ENCODE measurements at regions not wholly inside any gene's neighbourhood (a gene's known extent, or its start where the extent isn't known, plus 50 kb on each side); places are given as distances from the start of the nearest gene placed in this dataset.

DNA sequence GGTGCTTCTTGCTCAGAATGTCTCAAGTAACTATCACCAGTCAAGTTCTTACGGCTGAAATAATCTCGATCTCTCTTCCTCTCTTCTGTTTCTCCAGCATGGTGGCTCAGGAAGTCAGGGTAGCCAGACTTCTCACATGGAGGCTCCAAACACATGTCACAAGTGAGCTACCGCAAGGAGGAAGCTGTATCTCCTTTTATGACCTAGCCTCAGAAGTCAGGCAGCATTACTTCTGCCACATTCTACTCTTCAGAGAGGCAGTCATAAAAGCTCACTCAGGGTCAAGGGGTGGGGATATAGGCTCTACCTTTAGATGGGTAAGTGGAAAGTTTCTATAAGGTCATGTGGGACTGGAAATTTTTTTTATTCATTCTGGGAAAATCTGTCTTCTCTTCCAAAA is 86.6 kb upstream of the NEO1 start:
- DNase-seq: no peak

DNA sequence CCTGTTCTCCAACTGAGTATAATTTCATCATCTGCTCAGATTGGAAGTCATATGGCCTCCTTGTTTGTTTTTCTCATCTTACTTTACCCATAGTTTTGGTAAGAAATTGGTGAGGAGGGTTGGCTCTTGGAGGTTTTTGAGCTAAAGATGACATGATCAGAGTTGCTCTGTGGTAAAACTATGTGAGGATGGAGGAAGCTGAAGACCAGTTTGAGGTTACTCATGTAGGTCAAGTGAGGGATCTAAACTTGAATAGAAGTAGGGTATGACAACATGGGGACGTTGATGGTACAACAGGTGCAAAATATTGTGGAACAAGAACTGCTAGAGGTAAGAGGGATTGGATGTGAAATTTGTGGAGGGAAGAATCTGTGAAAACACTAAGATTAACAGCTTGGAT is 87.7 kb upstream of the NEO1 start:
- DNase-seq: no peak

DNA sequence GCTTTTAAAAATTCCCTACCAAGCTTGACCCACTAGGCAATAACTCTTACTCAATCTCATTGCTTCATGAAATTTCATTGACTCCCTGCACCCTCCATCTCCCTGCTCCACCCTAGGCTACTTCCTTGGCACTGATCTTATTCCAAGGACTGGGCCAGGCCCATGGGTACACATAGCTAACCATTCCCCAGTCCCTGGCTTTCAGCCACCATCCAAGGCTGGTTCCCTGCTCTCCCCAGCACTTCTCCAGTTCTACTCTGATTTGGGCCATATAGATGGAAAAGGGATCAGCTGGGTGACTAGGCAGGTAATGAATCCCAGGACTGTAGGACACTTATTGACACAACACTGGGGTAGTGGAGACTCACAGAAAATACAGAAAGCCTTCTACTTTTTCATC is 88.1 kb upstream of the NEO1 start:
- no peak for DNase-seq

DNA sequence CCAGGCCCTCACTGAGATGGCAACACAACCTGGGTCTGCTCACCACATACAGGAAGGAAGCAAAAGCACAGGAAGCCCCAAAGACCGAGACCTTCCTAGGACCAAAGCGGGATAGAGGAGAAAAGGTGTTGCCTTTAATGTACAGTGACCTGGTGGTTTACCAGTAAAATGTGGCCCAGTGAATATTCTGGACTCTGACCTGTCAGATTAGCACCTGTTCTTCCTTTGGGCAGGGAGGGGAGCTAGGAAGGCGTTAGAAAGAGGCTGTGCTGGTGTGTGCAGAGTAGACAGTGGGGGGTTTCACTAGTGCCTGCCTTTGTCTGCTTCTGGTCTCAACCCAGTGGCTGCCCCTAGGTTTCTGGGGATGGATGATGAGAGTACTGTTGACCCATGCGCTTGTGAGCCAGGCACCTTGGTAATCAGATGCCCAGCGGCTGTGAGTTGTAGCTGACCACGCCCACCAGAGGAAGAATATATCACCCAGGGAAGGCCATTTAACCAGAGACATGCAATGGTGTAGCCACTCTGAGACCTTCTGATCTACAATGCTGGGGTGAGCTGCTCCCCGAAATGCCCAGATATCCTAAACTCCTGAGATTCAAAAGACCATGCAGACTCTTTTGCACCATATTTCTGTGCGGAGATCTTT is 90.1 kb upstream of the NEO1 start:
- DNase-seq: no peak

DNA sequence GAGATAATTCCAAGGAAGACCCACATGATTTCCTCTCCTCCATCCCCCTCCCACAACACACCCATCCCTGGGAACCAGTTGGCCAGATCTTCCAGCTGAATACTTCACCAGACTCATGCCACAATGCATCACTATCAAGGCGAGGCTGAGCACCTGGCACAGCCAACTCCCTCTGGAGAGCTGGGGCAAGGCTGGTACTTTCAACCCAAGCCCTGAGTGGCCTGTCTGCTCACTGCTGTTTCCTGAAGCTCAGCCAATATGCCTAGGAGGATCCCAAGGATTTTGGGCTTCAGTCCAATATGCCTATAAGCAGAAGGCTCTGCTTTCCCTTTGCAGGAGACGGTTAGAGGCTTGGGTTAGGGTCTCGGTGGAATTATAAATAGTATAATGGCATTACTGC is 90.9 kb upstream of the NEO1 start:
- DNase-seq: no peak

DNA sequence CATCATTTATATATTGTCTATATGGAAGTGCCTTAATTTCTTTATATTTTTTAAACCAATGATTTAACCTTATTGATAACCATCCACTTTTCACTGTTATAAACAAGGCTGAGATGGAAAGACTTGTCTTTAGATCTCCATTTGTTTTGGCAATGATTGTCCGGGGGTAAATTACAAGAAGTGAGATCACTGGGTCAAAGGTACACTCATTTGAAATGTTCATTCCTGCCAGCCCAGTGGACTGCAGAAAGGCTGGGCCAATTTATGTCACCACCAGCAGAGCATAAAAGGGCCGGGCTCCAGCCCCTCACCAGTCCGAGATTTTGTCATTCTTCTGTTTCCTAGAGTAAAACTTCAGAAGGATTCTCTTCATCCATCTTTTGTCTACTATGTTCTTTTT is 93.6 kb upstream of the NEO1 start:
- DNase-seq: no peak

DNA sequence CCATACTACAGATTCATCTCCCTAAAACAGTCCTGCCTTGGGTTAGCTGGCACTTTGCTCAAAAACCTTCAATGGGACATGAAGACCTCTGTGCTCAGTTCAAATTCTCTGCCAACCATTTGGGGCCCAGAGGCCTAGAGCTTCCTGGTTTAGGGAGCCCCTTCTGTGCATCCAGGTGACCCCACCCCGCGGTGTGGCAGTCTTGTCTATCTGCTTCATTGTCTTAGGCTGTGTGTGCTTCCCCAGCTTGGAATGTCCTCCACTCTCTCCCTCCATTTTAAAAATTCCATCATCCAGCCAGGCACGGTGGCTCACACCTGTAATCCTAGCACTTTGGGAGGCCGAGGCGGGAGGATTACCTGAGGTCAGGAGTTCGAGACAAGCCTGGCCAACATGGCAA is 99.0 kb upstream of the NEO1 start:
- no peak for DNase-seq

DNA sequence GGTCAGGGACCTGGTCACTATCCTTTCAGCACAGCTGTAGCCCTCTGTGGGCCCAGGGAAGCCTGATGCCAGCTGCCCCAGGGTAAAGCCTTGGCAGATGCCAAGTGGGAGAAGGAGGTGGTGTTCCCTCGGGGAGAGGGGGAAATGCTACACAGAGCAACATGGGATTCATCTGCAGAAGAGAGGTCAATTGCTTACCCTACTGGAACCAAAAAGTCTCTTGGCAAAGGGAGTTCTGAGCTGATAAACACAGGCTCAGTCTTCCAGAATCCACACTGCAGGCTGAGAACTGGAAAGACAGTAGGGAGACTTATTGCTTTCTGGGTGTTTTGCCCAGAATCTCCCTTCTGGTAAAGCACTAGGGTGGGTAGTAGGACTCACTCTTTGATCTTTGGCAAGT is 100.1 kb upstream of the NEO1 start:
- no peak for DNase-seq

DNA sequence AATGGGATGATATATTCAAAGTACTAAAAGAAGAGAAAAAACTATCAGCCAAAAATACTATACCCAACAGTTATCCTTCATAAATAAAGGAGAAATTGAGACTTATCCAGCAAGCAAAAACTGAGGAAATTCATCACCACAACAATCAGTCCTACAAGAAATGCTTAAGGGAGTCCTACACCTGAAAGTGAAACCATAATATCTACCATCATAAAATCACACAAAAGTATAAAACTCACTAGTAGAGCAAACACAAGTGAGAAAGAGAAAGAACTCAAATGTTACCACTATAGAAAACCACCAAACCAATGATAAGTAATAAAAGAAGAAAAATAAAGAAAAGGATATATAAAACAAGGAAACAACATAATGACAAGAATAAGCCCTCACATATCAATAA is 103.6 kb upstream of the NEO1 start:
- DNase-seq: no peak

DNA sequence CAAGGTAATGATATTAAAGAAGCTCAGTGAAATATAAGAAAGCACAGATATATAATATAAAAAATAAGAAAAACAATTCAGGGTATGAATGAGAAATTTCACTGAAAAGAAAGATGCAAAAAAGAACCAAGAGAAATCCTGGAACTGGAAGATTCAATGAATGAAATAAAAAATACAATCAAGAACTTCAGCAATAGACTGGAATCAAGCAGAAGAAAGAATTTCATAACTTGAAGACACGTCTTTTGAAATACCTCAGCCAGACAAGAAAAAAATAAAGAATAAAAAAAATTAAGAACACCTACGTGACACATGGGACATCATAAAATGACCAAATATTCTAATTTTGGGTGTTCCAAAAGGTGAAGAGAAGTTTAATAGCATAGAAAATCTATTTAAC is 104.6 kb upstream of the NEO1 start:
- DNase-seq: no peak

DNA sequence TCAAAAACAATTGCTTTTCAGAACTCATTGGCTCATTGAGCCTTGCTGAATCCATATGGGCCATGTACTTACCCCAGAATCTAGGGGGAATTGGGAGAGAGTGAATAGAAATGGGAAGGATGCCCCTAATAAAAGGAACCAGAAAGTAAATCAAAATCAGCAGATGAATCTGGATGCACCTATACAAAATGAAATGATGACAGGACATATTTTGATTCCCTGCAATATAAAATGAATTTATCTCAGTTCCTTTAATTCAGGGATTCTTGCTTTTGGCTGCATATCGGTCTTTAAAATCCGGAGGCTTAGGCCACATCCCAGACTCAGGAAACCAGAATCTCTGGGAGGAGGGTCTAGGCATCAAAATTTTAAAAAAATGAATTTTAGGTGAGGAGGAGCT is 107.7 kb upstream of the NEO1 start:
- no peak for DNase-seq

DNA sequence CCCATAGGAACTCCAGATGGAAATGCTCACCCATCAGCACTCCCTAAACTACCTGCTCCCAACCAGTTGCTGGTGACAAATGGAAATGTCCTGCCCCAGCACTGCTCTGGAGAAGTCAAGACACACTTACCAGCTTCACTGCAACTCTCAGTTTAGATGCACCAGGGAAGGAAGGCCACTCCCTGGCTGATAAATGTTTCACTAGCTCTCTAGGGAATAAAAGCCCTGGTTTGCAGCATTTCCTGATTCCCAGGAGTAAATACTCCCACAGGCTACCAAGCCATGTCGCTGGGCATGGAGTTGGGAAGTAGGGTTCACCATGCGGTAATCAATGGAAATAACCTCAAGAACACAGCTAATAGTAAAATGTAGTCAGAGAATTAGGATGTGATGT is 112.0 kb upstream of the NEO1 start:
- no peak for DNase-seq

DNA sequence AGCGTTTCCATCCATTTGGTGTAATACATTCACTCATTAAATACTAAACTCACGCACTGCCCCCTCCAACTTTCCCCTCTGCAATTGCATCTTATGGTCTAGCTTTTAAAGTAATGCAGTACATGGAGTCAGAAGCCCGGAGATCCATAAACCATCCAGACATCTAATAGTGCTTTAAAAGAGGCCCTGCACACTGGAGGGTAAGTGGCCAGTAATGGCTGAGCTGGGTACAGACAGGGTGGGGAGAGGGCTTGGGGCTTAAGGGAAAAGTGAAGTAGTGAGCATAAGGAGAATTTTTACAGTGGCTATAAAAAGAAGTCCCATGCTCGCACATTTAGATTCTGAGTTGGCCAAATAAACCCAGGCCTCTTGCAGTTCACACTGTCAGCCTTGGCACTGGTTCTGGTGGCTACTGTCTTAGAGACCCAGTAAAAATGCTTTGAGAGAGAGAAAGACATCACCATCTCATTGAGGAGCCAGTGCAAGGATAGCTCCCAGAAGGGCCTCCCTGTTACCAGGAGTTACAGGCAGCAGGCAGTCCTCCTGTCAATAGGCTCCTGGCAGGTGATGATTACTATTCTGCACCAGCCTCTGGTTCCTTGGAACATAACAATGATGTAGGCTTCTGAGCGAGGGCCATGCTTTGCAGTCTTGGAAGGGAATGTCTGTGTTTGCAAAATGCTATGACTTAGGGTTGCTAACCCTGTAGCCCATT is 112.6 kb upstream of the NEO1 start:
- DNase-seq: no peak

DNA sequence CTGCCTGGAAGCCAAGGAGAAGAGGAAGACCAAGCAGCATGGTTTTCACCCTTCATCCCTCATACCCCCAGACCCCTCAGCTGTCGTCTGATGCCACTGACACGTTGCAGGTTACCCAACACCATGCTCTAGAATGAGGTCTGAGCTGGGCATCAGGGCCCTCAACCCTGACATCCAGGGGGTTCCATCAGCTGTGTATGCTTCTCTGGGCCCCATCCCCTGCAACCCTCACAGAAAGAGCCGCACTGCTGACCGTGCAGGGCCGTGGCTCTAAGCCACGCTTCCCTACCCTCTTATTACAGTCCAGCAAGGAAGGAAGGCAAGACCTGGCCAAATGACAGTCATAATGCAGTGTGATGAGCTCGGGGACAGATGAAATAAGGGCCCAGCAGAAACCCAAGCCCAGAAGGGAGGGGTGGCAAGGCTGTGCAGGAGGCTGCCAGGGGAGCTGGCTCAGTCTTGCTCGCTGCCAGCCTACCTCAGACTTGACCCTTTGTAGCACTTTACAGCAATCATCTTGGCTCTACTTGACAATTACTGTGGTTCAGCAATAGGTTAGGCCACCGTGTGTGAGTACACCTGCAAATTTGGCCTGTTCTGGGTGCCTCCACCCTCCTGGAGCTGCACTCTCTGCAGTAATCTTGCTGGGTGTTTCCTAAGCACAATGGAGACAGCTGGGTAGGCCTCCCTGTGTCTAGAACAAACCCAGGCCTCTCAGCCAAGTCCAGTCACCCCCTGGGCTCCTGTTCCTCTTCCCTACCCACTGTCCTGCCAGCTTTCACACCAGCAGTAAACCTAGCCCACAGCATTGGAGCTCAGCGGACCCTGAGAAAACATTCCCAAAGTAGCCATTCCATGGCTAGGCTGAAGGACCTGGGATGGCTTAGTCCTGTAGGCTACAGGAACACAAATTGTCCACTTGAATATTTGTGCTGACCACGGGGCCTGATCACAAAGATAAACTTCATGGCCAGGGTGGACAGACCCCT is 115.3 kb upstream of the NEO1 start:
- no peak for DNase-seq

DNA sequence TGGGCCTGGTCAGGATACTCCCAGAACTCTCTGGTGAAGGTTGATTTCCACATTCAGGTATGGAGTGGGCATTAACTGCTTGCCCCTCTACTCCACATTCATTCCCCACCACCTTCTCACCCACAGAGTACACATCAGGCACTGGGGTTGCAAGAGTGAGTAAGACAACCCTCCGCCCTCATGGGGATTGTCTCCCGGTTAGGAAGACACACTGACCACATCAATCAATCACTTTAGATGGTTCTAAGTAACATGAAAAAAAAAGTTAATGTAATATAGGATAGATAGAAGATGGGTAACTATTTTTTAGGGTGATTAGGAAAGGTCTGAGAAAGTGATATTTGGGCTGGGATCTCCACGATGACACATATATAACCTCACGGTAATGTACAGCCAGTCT is 116.0 kb upstream of the NEO1 start:
- no peak for DNase-seq

DNA sequence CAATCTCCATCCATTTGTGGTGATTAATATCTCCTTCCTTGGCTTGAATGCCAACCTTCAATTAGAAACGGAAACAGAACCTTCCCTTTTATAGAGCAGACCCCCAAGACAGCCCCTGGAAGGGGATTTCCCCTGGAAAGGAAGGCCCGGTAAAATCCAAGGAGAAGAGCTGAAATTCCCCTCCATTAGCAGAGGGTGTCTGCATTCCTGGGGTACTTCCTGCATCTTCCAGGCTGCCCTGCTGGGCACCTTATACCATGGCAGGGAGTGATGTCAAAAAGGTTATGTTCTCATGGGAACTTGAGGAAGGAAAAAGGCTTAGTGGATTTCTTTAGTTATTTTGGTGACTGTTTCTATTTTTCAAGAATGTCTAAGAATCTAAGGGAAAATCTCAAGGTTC is 116.7 kb upstream of the NEO1 start:
- no peak for DNase-seq

DNA sequence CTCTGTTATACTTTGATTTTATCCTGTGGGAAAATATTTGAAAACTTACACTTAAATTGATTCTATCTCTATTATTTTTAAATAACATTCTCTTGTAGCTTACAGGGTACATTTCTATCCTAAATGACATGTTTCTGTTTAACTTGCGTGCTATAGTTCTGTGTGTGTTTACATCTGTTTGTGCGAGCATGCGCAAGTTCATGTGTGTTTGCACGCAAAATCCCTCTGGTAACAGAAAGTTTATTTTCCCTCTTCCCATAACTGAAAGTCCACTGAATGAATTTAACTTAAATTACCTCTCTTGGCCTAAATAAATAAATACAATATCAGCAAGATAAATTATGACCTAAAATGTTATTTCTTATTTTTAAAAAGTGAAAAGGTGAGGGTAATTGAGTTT is 117.3 kb upstream of the NEO1 start:
- DNase-seq: no peak

DNA sequence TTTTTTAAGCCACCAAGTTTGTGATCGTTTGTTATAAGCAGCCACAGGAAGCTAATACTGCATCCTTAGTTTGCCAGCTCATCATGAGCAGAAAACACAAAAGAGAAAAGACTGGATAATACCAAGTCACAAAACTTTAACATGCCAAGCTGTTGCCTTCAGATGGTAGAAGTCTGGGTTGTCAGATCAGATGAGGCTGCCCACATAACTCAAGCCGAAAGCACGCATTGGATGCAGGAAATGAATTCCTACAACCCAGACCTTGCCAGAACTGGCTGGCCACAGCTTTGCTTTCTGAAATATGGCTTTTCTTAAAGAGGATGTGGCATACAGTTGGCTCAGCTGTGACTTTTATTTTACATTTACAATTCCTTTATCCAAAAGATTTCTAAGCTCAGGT is 118.3 kb upstream of the NEO1 start:
- no peak for DNase-seq

DNA sequence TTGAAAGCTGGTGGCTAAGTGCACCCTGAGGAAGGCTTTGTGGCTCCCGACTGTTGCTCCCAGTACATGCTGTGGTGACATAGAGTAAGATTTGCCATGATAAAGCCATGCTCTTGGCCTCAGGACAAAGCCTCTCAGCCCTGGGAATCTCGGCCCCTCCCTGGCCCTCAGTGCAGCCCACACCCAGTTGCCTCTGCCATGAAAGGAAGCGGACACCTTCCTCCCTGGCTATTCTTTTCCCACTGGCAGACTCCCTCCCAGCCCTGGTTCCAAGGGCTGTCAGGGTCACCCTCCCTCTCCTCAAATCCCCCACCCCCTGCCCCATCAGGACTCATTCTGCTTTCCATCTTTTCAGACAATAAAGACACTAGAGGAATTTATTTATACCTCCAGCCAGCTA is 119.8 kb upstream of the NEO1 start:
- DNase-seq: no peak

DNA sequence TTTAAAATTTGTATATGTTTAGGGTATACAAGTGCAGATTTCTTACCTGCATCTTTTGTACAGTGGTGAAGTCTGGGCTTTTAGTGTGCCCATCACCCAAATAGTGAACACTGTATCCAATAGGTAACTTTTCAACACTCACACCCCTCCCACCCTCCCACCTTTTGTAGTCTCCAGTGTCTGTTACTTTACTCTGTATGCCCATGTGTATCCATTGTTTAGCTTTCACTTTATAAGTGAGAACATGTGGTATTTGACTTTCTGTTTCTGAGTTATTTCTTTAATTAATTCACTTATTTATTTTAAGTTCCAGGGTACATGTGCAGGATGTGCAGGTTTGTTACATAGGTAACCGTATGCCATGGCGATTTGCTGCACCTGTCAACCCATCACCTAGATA is 124.8 kb upstream of the NEO1 start:
- DNase-seq: no peak

DNA sequence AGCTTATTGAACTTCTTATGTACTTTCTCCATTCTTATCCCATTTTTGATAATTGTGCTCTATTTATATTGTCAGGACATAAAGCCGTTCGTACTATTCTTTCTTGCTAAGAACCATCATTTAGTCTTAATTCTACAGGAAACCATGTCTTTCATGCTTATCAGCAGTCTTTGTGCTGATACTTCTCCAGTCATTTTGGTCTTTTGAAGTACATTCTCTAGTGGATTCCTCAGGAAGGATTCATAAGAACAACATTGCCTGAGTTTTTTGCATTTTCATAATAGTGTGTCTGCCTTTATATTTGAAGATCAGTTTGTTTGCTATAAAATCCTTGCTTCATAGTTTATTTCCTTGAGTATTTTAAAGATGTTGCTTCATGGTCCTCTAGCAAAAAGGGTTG is 126.6 kb upstream of the NEO1 start:
- DNase-seq: no peak

DNA sequence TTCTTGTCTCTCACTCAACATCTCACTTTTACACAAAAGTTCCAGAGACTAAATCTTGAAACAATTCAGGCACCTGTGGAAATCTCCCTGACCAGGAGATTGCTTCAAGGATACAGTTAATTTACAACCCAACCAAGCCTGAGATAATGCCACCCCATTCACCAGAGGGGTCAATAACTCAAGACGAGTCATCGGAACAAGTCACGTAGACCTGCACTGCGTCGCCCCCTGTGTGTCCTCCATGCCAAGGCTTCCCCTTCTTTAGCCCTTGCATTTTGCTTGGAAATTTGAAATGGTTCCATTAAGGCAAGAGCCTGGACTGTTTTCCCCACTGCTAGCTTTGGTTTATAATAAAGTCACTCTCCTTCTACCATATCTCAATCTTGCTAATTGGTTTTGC is 129.0 kb upstream of the NEO1 start:
- no peak for DNase-seq

DNA sequence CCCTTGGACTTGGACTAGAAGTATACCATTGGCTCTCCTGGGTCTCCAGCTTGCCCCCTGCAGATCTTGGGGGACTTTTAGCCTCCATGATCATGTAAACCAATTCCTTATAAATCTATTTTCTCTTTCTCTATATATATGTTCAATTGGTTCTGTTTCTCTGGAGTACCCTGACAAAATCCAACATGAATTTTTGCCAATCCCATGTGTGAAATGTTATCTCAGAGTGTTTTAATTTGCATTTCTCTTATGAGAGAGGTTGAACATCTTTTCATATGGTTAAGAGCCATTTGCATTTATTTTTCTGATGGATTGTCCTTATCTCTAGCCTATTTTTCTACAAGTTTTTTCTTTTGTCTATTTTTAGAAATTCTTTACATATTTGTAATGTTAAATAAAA is 131.7 kb upstream of the NEO1 start:
- DNase-seq: no peak

DNA sequence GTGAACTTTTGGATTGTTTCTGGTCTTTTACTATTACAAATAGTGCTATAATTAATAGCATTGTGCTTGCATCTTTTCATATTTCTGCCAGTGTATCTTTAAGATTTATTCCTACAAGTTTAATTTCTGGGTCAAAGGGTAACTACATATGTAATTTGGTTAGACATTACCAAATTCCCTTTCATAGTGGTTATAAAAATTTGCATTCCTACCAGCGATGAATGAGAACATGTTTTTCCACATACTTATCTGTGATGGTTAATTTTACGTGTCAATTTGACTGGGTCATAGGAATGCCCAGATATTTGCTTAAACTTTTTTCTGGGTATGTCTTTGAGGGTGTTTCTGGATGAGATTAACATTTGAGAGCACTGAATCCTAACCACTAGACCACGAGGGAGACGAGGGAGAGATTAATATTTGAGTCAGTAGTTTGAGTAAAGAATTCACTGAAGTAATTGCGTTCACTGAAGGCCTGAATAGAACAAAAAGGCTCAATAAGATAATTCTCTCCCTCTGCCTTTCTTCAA is 132.3 kb upstream of the NEO1 start:
- DNase-seq: no peak

Data from CD4-positive, alpha-beta T cell treated with Interleukin-10 for 1 hour (primary cell).